ENCODE measurements at regions not wholly inside any gene's neighbourhood (a gene's known extent, or its start where the extent isn't known, plus 50 kb on each side); places are given as distances from the start of the nearest gene placed in this dataset.
A peak's percentile ranks its signal among the peaks of the same experiment; 100 is the strongest.

DNA sequence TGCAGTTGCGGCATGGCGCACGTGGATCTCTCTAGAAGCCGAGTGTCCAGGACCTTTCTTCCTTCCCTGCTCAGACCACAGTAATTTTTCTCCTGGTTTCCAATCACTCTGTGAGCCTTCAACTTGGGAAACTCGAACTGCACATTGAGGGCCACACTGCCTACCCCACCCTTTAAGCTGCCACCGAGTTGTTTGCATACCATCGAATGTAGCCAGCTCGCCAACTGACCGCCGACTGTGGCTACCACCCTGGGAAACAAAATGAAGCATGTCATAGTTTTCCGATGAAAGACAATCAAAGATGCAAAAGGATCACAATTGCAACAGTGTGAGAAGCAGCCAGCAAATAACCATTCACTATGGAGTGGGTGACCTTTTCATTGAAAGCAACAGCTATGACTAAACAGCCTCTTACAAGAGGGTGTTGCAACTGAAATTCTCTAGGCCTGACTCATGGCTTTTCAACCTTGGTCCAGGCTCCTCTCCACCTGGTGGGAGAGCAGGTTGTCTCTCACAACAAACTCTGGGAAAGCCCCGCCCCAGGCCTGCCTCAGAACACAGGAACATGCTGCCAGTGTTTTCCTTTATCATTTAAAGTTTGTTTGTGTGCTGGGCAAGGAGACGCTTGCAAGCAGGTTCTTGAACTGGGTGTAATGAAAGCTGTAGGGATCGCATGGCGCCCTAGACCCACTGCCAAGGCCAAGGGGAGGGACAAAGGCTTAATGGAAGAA lies 141.7 kb upstream of the SERP2 start:
- no peaks in the 10 kb centered on the region for H3K36me3 ChIP-seq (ENCODE audit: control insufficient read depth, insufficient read depth, low read length)
- no peak overlapping the region for H3K4me3 ChIP-seq (ENCODE audit: low read depth, low read length)
- FAIRE-seq (peak; percentile 100), DNase-seq (ENCODE audit: low read depth) (peak; percentile 100)
- H3K27me3 ChIP-seq (ENCODE audit: control insufficient read depth, insufficient read depth, low read length): no peaks in the 10 kb centered on the region
- TF ChIP-seq, protein P1, sequence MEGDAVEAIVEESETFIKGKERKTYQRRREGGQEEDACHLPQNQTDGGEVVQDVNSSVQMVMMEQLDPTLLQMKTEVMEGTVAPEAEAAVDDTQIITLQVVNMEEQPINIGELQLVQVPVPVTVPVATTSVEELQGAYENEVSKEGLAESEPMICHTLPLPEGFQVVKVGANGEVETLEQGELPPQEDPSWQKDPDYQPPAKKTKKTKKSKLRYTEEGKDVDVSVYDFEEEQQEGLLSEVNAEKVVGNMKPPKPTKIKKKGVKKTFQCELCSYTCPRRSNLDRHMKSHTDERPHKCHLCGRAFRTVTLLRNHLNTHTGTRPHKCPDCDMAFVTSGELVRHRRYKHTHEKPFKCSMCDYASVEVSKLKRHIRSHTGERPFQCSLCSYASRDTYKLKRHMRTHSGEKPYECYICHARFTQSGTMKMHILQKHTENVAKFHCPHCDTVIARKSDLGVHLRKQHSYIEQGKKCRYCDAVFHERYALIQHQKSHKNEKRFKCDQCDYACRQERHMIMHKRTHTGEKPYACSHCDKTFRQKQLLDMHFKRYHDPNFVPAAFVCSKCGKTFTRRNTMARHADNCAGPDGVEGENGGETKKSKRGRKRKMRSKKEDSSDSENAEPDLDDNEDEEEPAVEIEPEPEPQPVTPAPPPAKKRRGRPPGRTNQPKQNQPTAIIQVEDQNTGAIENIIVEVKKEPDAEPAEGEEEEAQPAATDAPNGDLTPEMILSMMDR (IDR thresholded peaks at IDR 0.05; ENCODE audit: insufficient read depth, low read length, severe bottlenecking): peak; percentile 36

DNA sequence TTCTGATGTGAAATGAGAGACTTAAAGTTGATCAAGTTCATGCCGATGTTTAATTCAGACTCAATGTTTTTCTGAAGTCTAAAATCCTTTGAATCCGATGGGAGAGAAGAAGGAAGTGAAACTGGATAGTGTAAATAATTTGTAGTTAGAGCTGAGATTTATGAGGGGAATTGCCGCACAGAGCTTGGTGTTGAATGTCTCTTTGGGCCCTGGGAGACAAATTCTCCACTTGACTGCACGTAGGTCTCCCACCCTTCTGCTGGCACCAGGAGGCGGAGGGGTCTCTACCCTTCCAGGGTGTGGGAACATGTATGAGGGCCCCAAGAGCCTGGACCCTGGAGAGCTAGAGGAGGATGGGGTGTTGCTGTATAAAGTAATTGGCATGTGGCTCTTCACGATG lies 140.8 kb upstream of the SERP2 start:
- H3K36me3 ChIP-seq (ENCODE audit: control insufficient read depth, insufficient read depth, low read length): no peaks in the 10 kb centered on the region
- TF ChIP-seq, protein P1 (IDR thresholded peaks at IDR 0.05; ENCODE audit: insufficient read depth, low read length, severe bottlenecking): no peak
- DNase-seq (ENCODE audit: low read depth) (no peak), FAIRE-seq (no peak)
- no peak overlapping the region for H3K4me3 ChIP-seq (ENCODE audit: low read depth, low read length)
- H3K27me3 ChIP-seq (ENCODE audit: control insufficient read depth, insufficient read depth, low read length): no peaks in the 10 kb centered on the region

DNA sequence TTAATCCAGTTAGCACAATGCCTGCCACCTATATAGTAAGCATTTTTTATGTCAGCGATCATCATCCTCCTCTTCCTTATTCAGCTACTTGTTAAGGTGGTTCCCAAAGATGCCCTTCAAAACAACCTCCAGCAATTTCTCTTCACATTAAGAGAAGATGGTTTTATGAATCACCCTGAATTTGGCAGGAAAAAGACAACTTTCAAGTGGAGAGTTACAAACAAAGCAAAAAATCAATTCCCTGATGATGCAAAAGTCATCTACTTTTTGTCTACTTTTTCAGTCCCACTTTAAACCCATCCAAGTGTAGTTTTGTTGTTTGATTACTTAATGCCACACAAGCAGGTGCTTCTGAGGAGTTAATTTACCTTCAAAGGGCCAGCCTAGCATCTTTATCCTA lies 139.1 kb upstream of the SERP2 start:
- TF ChIP-seq, protein P1 (IDR thresholded peaks at IDR 0.05; ENCODE audit: insufficient read depth, low read length, severe bottlenecking): no peak
- H3K36me3 ChIP-seq (ENCODE audit: control insufficient read depth, insufficient read depth, low read length): no peaks in the 10 kb centered on the region
- no peaks in the 10 kb centered on the region for H3K27me3 ChIP-seq (ENCODE audit: control insufficient read depth, insufficient read depth, low read length)
- H3K4me3 ChIP-seq (ENCODE audit: low read depth, low read length): no peak overlapping the region
- no peak for DNase-seq (ENCODE audit: low read depth)
- no peak for FAIRE-seq

DNA sequence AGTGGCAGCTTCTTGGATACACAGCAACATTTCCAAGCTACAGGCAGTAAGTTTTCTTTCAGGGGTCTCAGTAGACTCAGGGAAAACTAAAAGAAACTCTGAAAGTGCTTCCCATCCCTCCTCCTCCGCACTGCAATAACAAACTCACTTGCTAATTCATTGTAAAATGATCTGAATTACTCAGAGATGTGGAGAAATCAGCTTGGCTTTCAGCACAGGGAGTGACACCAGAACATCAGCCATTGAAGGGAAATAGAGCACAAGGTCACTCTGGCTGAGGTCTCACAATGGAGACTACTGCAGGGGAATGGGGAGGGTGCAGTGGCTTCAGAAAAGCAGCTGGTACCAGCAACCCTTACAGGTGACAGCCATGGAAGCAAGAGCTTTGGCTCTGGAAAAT lies 137.3 kb upstream of the SERP2 start:
- H3K36me3 ChIP-seq (ENCODE audit: control insufficient read depth, insufficient read depth, low read length): no peaks in the 10 kb centered on the region
- FAIRE-seq: peak; percentile 79
- no peak overlapping the region for H3K4me3 ChIP-seq (ENCODE audit: low read depth, low read length)
- peak; percentile 69 for DNase-seq (ENCODE audit: low read depth)
- no peaks in the 10 kb centered on the region for H3K27me3 ChIP-seq (ENCODE audit: control insufficient read depth, insufficient read depth, low read length)
- TF ChIP-seq, protein P1 (IDR thresholded peaks at IDR 0.05; ENCODE audit: insufficient read depth, low read length, severe bottlenecking): no peak

DNA sequence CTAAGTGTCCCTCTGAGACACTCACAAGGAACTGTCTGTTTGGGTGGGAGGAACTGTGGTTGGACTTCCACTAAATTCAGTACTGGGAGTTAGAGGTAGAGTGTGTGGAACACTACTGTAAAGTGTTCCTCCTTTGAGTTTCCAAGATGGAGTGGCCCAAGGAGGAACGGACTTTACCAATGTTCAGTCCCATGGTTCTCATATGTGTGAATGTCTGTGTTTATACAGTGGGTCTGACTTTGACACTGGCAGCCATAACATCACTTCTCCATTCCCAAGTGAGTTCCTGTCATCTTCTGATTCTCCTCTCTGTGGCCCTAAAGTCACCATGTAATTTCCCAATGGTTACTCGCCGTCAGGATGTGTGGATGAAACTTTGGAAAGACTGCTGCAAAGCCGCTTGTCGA lies 136.8 kb upstream of the SERP2 start:
- DNase-seq (ENCODE audit: low read depth) (no peak), FAIRE-seq (peak; percentile 28)
- TF ChIP-seq, protein P1 (IDR thresholded peaks at IDR 0.05; ENCODE audit: insufficient read depth, low read length, severe bottlenecking): no peak
- H3K4me3 ChIP-seq (ENCODE audit: low read depth, low read length): no peak overlapping the region
- H3K36me3 ChIP-seq (ENCODE audit: control insufficient read depth, insufficient read depth, low read length): no peaks in the 10 kb centered on the region
- no peaks in the 10 kb centered on the region for H3K27me3 ChIP-seq (ENCODE audit: control insufficient read depth, insufficient read depth, low read length)

DNA sequence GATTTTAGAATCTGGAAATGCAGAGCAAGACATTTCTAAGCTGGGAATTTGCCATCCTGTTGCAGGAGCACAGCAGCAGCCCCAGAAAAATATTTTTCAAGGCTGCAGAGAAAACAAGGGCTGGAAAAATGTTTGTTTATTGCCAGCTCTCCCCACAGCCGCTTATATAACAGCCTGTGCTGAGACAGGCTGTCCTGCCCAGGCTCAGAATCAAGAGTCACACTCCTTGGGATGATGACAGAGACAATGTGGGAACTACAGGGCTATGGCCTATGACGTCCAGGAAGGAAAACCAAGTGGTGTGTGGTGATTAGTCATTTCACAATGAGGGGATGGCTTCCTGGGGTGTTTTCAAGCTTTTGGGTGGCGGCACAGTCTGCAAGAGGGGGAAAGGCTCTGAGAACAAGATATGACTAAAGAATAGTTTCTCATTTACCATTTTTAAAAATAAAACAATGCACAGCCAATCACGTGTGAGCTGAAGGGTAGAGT lies 136.3 kb upstream of the SERP2 start:
- H3K36me3 ChIP-seq (ENCODE audit: control insufficient read depth, insufficient read depth, low read length): no peaks in the 10 kb centered on the region
- DNase-seq (ENCODE audit: low read depth): peak; percentile 96
- no peak overlapping the region for H3K4me3 ChIP-seq (ENCODE audit: low read depth, low read length)
- H3K27me3 ChIP-seq (ENCODE audit: control insufficient read depth, insufficient read depth, low read length): no peaks in the 10 kb centered on the region
- FAIRE-seq: no peak
- TF ChIP-seq, protein P1 (IDR thresholded peaks at IDR 0.05; ENCODE audit: insufficient read depth, low read length, severe bottlenecking): no peak

Data from bronchial epithelial cell (primary cell).